CD4-positive, alpha-beta T cell treated with Interleukin-6 at 100 ng/mL for 8 hours (primary cell): ENCODE measurements at regions not wholly inside any gene's neighbourhood (a gene's known extent, or its start where the extent isn't known, plus 50 kb on each side); places are given as distances from the start of the nearest gene placed in this dataset.
"Not testable (repeated sequence)": the region's sequence is repeated elsewhere in the genome, so short reads cannot be mapped to it uniquely, and the experiment has no call there.

Experiments
- DNase-seq: peaks from one replicate; pipeline ENCODE4 v3.0.0-alpha.2; 2020; ENCODE audit warnings: mixed read lengths, low spot score

- DNase-seq: no peak
Measured at GRCh38 chr13:50747737-50748350, 95.6 kb downstream of the DLEU7 start.

- not testable (repeated sequence) for DNase-seq
Measured at GRCh38 chr13:50753221-50753620, 90.3 kb downstream of the DLEU7 start.

GRCh38 chr13:50755862-50756685 lies 87.4 kb downstream of the DLEU7 start:
- not testable (repeated sequence) for DNase-seq

- no peak for DNase-seq
Measured at GRCh38 chr13:50757008-50757407, 86.5 kb downstream of the DLEU7 start.

- no peak for DNase-seq
Measured at GRCh38 chr13:50758796-50759195, 84.7 kb downstream of the DLEU7 start.

GRCh38 chr13:50760751-50761150 lies 82.7 kb downstream of the DLEU7 start:
- no peak for DNase-seq

GRCh38 chr13:50761406-50761805 lies 82.1 kb downstream of the DLEU7 start:
- DNase-seq: no peak

GRCh38 chr13:50762969-50763567 lies 80.4 kb downstream of the DLEU7 start:
- DNase-seq: no peak

- DNase-seq: no peak
Measured at GRCh38 chr13:50766013-50766412, 77.5 kb downstream of the DLEU7 start.

- DNase-seq: no peak
Measured at GRCh38 chr13:50766695-50767094, 76.8 kb downstream of the DLEU7 start.

GRCh38 chr13:50772881-50773280 lies 70.6 kb downstream of the DLEU7 start:
- DNase-seq: not testable (repeated sequence)
